ENCODE measurements at regions not wholly inside any gene's neighbourhood (a gene's known extent, or its start where the extent isn't known, plus 50 kb on each side); places are given as distances from the start of the nearest gene placed in this dataset.
"Not testable (repeated sequence)": the region's sequence is repeated elsewhere in the genome, so short reads cannot be mapped to it uniquely, and the experiment has no call there.

DNA sequence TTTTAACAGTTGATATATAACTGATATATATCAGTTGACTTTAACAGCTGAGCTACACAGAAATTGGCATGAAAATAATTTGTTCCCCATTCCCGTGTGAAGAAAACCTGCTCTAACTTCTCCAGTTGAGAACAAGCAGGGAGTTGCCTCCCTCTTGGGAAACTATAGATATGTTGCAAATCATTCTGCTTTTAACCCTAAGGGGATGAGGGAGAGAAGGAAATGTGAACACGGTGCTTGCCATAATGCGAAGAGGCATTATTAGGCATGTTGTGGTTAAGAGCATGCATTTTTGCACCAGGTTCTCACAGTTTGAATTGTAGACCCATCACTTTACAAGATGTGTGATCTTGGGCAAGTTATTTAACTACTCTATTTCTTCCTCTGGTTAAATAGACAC lies 453.7 kb downstream of the TENT5A start:
- no peak overlapping the region for H3K27ac ChIP-seq
- TF ChIP-seq ZFX (IDR thresholded peaks at IDR 0.05; ENCODE audit: borderline replicate concordance) = no peak
- no peak for TF ChIP-seq CTCF (IDR thresholded peaks at IDR 0.05)

GRCh38 chr6:81295310-81295709 lies 457.2 kb downstream of the TENT5A start:
- TF ChIP-seq ZFX (IDR thresholded peaks at IDR 0.05; ENCODE audit: borderline replicate concordance) (no peak), CTCF (IDR thresholded peaks at IDR 0.05) (no peak)
- H3K27ac ChIP-seq = no peak overlapping the region

DNA sequence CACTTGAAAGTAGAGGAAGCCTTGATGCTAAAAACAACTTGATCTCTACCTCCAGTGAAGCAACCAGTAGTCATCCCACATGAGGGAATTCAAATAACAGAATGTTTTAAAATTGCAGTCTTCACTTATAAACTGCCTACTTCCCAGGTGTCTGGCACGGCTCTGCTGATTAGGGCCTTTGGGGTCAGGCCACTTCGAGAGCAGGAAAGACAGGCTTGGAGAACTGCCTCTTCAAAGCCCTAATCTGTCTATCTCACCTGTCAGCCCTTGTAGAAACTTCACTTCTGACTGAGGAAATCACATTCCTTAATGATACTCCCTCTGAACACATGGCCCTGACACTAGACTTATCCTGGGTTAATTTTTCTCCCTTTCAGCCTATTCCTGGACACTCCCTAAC lies 458.6 kb downstream of the TENT5A start:
- no peak overlapping the region for H3K27ac ChIP-seq
- no peak for TF ChIP-seq CTCF (IDR thresholded peaks at IDR 0.05)

DNA sequence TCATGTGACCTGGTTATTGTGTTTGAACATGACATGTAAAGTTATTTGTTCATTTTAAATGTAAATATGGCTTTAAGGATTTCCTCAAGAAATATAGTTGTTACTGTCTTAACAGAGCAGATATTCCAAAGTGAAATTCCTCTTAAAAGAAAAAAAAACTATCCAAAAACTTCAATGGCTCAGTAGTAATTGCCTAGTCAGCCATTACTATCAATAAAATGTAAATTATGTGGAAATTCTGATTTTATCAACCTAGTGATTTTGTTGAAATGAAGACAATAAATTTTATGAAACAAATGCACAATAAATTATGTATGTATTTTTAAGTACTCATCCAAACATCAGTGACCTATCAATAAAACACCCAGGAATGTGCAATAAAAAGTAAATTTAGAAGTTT lies 463.3 kb downstream of the TENT5A start:
- H3K27ac ChIP-seq = no peak overlapping the region
- TF ChIP-seq ZFX (IDR thresholded peaks at IDR 0.05; ENCODE audit: borderline replicate concordance) (no peak), CTCF (IDR thresholded peaks at IDR 0.05) (no peak)

DNA sequence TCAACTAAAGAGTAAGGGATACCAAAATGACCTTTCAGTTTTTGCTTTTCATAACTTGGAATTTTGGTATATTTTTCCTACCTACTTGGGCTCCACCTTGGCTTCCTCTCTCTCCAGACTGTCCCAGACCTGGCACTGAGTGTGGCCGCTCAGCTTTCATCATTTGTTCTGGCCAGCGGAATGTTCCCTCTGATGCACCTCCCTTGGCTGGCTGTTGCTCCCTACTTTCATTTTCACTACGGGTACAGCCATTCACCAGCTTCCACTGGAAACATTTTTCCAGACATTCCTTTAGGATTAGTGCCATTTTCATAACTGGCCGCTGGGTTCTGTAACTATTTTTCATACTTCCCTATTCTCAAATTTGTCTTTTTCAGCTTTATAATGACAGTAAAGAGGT lies 487.4 kb downstream of the TENT5A start:
- H3K27ac ChIP-seq = no peak overlapping the region
- no peak for TF ChIP-seq ZFX (IDR thresholded peaks at IDR 0.05; ENCODE audit: borderline replicate concordance)
- no peak for TF ChIP-seq CTCF (IDR thresholded peaks at IDR 0.05)

DNA sequence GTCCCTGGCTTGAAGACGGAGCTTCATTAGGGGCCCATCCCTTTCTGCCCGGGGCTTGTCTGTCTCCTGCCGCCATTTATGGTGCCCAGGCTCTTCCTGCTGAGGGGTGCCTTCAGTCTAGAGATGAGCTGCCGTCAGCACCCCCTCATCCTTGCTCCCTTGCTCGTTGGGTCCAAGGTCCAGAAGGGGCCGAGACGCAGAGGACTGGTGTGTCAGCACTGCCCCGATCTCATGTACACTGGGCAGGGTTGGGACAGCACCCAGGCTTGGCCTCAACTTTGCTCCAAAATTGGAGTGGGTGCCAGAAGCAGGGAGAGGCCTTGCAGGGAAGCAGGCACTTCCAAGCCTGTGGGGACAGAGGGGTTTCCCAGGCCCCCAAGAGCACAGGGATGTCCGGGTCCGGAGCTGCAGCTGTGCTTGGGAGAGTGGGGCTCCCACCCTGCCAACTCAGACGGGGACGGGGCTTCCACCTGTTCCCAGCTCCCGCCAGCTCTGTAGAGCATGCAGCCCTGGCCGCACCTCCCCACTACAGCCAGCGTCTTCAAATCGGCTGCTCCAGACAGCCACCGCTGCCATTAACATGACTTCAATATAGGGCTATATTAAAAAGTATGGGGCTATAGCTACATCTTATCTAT lies 488.8 kb downstream of the TENT5A start:
- TF ChIP-seq ZFX (IDR thresholded peaks at IDR 0.05; ENCODE audit: borderline replicate concordance) = no peak
- no peak for TF ChIP-seq CTCF (IDR thresholded peaks at IDR 0.05)
- H3K27ac ChIP-seq = no peak overlapping the region

DNA sequence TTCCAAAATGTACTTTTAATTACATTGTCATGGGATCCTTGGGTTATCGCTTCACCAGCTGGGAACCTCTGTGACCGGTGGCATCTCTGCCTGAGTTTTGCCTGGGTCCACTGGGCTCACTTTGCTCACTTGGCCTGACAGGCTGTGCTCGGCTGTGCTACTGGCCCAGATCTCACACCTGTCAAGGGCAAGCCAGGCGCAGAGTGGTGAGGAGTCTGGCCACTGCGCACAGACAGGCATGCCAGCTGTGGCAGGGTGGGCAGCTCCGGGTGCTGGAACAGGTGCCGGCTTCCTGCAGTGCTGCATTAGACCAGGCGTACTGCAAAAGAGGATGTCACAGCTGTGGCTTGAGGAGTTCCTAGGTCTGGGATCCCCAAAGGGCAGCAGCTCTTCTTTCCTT lies 489.8 kb downstream of the TENT5A start:
- no peak overlapping the region for H3K27ac ChIP-seq
- TF ChIP-seq CTCF (IDR thresholded peaks at IDR 0.05) (no peak), ZFX (IDR thresholded peaks at IDR 0.05; ENCODE audit: borderline replicate concordance) (no peak)

GRCh38 chr6:81256223-81256622 lies 496.3 kb downstream of the TENT5A start:
- H3K27ac ChIP-seq = not testable (repeated sequence)

Measured in 22Rv1 (cell line).